SK-N-MC (cell line): ENCODE measurements at regions not wholly inside any gene's neighbourhood (a gene's known extent, or its start where the extent isn't known, plus 50 kb on each side); places are given as distances from the start of the nearest gene placed in this dataset.
"Not testable (repeated sequence)": the region's sequence is repeated elsewhere in the genome, so short reads cannot be mapped to it uniquely, and the experiment has no call there.

Source experiments
- DNase-seq: peaks from one replicate; pipeline ENCODE4 v3.0.0-alpha.2; 2011; ENCODE audit warnings: low read depth, low spot score
- H3K27ac ChIP-seq: fragments of 200-600 bp; sonication (generic); 2 replicates; pipeline ENCODE4 v1.5.1; 2016; ENCODE audit warnings: mixed run types
- H3K36me3 ChIP-seq: fragments of 200-600 bp; sonication (generic); 2 replicates; pipeline ENCODE4 v1.6.1; 2017; ENCODE audit warnings: antibody characterized with exemption, low read length, mixed read lengths; ENCODE audit not compliant: insufficient read depth
- H3K4me3 ChIP-seq: fragments of 200-600 bp; sonication (generic); 2 replicates; pipeline ENCODE4 v1.5.1; 2016
- H3K9ac ChIP-seq: fragments of 200-600 bp; sonication (generic); 2 replicates; pipeline ENCODE4 v1.8.0; 2017; ENCODE audit warnings: mixed run types, mixed read lengths; ENCODE audit not compliant: insufficient read length
- H3K9me3 ChIP-seq: fragments of 200-600 bp; sonication (generic); 2 replicates; pipeline ENCODE4 v1.6.1; 2017; ENCODE audit warnings: low read depth, mild to moderate bottlenecking, antibody characterized with exemption, low read length, moderate library complexity, mixed read lengths
- EZH2 ChIP-seq: fragments of 200-600 bp; sonication (generic); IDR thresholded peaks from one replicate; pipeline ENCODE4 v1.6.1; 2017; ENCODE audit warnings: antibody characterized with exemption
- FOXP2 ChIP-seq: optimal IDR thresholded peaks from 2 replicates; pipeline ENCODE3; 2011; ENCODE audit warnings: mild to moderate bottlenecking, moderate library complexity; ENCODE audit not compliant: insufficient read depth; ENCODE audit errors: extremely low read length, control extremely low read depth
- POLR2AphosphoS5 ChIP-seq: IDR thresholded peaks from 2 replicates; pipeline ENCODE4 v1.6.1; 2012; ENCODE audit warnings: mild to moderate bottlenecking, low read depth, low read length, borderline replicate concordance

- no peaks in the 10 kb centered on the region for H3K36me3 ChIP-seq
- no peak overlapping the region for H3K27ac ChIP-seq
- no peak for DNase-seq
- H3K4me3 ChIP-seq = no peak overlapping the region
- H3K9ac ChIP-seq = no peak overlapping the region
- H3K9me3 ChIP-seq = no peaks in the 10 kb centered on the region
- TF ChIP-seq POLR2AphosphoS5 = no peak
- no peak for TF ChIP-seq EZH2
- no peak for TF ChIP-seq FOXP2
Observed at GRCh38 chr5:77906806-77907205, 130.7 kb upstream of the TBCA start.

- no peaks in the 10 kb centered on the region for H3K36me3 ChIP-seq
- TF ChIP-seq FOXP2 (no peak), EZH2 (no peak), POLR2AphosphoS5 (no peak)
- DNase-seq = no peak
- H3K9me3 ChIP-seq = no peaks in the 10 kb centered on the region
- H3K9ac ChIP-seq = no peak overlapping the region
- no peak overlapping the region for H3K4me3 ChIP-seq
- no peak overlapping the region for H3K27ac ChIP-seq
Observed at GRCh38 chr5:77904362-77904761, 128.2 kb upstream of the TBCA start.

DNA sequence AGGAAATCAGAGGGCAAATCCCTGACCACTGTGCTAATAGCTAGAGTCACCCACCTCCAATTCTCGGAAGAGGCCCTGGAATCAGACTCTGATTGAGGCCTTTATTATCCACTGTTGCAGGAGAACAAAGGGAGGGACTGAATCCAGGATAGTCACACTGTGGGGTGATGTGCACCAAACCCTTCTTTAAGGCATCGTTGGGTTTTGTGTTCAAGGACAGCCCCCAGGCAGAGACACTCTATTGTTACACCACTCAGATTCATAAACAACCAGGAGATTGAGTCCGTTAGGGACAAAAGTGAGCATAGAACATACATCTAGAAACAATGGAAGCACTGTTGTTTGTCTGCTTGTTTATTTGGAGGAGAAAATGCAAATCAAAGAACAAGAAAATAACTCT is 124.6 kb upstream of the TBCA start:
- Histone ChIP-seq H3K9ac (no peak overlapping the region), H3K36me3 (no peaks in the 10 kb centered on the region), H3K27ac (no peak overlapping the region), H3K4me3 (no peak overlapping the region), H3K9me3 (no peaks in the 10 kb centered on the region)
- TF ChIP-seq EZH2 (no peak), FOXP2 (no peak), POLR2AphosphoS5 (no peak)
- no peak for DNase-seq

- no peaks in the 10 kb centered on the region for H3K9me3 ChIP-seq
- no peak for TF ChIP-seq EZH2
- no peak for TF ChIP-seq FOXP2
- TF ChIP-seq POLR2AphosphoS5 = no peak
- no peaks in the 10 kb centered on the region for H3K36me3 ChIP-seq
- H3K4me3 ChIP-seq = no peak overlapping the region
- H3K27ac ChIP-seq = no peak overlapping the region
- no peak overlapping the region for H3K9ac ChIP-seq
- no peak for DNase-seq
Observed at GRCh38 chr5:77898385-77898784, 122.2 kb upstream of the TBCA start.

GRCh38 chr5:77896338-77896737 is 120.2 kb upstream of the TBCA start:
- Histone ChIP-seq H3K9me3 (no peaks in the 10 kb centered on the region), H3K36me3 (no peaks in the 10 kb centered on the region), H3K9ac (no peak overlapping the region), H3K27ac (no peak overlapping the region), H3K4me3 (no peak overlapping the region)
- no peak for DNase-seq
- TF ChIP-seq EZH2 = no peak
- no peak for TF ChIP-seq POLR2AphosphoS5
- no peak for TF ChIP-seq FOXP2

DNA sequence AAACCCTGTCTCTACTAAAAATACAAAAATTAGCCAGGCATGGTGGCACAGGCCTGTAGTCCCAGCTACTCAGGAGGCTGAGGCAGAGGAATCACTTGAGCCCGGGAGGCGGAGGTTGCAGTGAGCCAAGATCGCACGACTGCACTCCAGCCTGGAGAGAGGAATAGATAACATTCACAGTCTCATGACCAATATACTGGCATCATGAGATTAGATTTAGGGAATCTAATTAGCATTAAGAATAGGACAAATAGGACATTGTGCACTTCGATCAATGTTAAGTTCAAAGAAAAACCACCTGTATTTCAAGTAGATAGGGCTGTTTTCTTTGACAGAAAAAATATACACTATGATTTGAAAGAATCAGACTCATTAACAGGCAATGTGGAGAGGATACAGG is 118.0 kb upstream of the TBCA start:
- not testable (repeated sequence) for H3K9me3 ChIP-seq, H3K27ac ChIP-seq, DNase-seq, H3K4me3 ChIP-seq, H3K36me3 ChIP-seq, H3K9ac ChIP-seq

- no peak for DNase-seq
- TF ChIP-seq EZH2 (no peak), POLR2AphosphoS5 (no peak), FOXP2 (no peak)
- Histone ChIP-seq H3K9me3 (no peaks in the 10 kb centered on the region), H3K9ac (no peak overlapping the region), H3K36me3 (no peaks in the 10 kb centered on the region), H3K4me3 (no peak overlapping the region), H3K27ac (no peak overlapping the region)
Observed at GRCh38 chr5:77893225-77893860, 117.2 kb upstream of the TBCA start.

- TF ChIP-seq FOXP2 (no peak), POLR2AphosphoS5 (no peak), EZH2 (no peak)
- Histone ChIP-seq H3K36me3 (no peaks in the 10 kb centered on the region), H3K4me3 (no peak overlapping the region), H3K9me3 (no peaks in the 10 kb centered on the region), H3K9ac (no peak overlapping the region), H3K27ac (no peak overlapping the region)
- no peak for DNase-seq
Observed at GRCh38 chr5:77892061-77893010, 116.2 kb upstream of the TBCA start.

DNA sequence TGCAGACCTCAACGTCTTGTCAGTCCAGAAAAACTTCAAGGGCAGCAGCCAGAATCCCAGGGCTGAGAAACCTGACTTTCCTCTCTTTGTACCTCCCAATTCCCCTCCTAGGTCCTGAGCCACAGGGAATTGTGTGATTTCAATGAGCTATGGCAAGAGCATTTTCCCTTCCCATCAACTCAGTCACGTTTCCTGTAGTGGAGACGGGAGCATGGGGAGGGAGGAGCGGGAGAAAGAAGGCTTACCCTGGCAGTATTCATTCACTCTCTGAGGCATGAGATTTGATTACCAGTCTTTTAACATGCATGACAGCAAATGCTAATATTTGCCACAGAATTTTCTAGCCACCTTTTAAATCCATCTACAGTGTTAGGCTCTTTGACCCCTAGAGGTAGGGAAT is 109.4 kb upstream of the TBCA start:
- TF ChIP-seq POLR2AphosphoS5 = no peak
- TF ChIP-seq EZH2 = no peak
- no peak for TF ChIP-seq FOXP2
- Histone ChIP-seq H3K27ac (no peak overlapping the region), H3K4me3 (no peak overlapping the region), H3K9me3 (no peaks in the 10 kb centered on the region), H3K9ac (no peak overlapping the region), H3K36me3 (no peaks in the 10 kb centered on the region)
- no peak for DNase-seq
